HG02885 (cell line): ENCODE measurements at regions not wholly inside any gene's neighbourhood (a gene's known extent, or its start where the extent isn't known, plus 50 kb on each side); places are given as distances from the start of the nearest gene placed in this dataset.
"Not testable (repeated sequence)": the region's sequence is repeated elsewhere in the genome, so short reads cannot be mapped to it uniquely, and the experiment has no call there.

Source experiments
- ATAC-seq: cut with Tn5 transposase; IDR thresholded peaks from one replicate; pipeline ENCODE4 v1.9.1; 2021; ENCODE audit warnings: mild to moderate bottlenecking; ENCODE audit not compliant: unreplicated experiment, poor library complexity

DNA sequence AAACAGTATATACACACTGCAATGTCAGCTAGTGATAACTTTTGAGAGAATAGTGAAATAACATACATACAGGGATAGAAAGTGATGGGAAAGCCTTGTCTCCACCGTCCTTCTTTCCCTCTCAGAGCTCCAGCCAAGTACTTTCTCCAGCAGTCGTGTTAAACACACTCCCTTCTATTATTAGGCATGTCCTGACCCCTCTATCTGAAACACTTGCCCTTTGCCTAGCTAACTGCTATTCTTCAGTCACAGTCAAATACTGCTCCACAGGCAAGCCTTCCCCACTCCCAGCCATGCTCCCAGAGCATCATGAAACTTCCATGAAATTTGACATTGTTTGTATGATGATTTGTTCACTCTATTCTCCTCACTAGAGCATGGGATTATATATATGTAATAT is 291.1 kb downstream of the TRIML1 start:
- no peak for ATAC-seq

DNA sequence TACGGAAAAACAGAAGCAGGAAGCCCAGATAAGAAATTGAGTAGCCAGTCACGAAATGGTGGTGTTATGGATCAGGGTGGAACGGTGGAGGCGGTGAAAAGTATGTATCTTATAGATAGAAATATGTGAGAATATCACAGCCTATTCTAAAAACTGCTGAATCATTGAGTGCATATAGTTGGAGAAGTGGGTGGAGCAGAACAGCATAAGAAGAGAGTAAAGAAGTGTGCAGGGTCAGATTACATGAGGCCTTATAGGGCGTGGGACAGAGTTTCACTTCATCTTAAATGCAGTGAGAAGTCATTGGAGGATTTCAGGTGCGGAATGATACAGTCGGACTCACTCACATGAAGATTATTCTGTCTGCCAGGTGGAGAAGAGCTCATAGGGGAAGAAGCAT is 293.1 kb downstream of the TRIML1 start:
- no peak for ATAC-seq

- no peak for ATAC-seq
Measured at GRCh38 chr4:188433741-188434315, 294.6 kb downstream of the TRIML1 start.

DNA sequence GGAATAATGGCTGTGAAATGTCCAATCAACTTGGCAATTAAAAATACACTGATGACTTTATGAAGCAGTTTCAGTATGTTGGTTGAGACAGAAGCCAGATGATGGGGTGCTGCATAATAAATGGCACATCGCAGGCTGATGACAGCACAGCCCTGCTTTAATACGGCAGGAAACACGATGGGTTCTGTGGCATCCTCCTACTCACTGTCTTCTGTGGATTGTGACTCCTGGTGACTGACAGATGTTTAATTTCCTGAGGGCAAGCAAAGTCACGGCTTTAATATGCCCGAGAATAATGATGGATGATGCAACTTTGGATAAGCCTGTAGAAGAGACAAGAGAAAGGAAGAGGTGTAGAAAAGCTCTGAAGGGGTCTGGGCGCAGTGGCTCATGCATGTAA is 295.4 kb downstream of the TRIML1 start:
- ATAC-seq: no peak

DNA sequence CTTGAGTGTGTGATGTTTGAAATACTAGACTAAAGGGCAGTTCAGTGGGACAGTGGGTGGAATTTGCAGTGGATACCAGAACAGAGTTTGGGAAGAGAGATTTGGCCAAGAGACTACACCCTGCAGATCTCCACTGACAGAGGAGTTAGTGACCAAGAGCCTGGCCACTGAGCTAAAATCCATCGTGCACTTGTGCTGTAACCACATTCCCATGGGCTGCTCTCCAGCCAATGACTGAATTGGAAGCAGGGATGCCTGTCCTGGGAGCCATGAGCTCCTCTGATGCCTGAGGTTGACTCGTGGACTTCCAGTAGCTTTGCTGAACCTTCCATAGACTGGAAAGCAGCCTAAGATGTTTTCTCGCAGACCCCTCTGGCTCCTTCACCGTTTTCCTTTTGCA is 296.1 kb downstream of the TRIML1 start:
- no peak for ATAC-seq

GRCh38 chr4:188437535-188437934 is 298.3 kb downstream of the TRIML1 start:
- ATAC-seq: no peak

- ATAC-seq: not testable (repeated sequence)
Measured at GRCh38 chr4:188438391-188438824, 299.2 kb downstream of the TRIML1 start.

DNA sequence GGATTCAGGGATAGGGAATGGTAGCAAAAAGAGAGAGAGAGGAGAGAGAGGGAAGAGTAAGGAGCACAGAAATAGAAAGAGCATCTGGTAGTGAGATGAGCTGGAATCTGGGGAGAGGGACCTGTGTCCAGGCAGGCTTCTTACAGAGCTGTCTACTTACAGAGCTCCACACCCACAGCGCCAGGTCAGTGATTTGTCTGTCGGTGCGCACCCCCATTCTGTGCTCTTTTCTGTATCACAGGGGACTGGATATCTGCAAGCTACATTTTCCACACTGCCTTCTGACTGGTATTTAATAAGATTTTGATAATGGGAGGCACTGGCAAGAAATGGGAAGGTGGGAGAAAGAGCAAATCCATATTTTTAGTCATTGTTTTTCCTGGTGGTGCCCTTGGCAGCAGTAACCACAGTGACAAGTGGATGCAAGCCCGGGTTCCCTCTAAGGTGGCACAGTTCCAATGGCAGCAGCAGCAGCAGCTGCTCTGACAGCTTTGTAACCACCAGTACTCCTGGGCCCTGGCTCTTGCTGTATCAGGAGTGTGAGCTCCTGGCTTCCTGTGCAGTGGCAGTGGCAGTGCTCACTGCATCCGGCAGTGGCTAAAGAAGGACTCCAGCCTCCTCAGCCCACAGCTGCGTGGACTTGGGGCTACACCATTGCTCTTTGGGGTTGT is 300.5 kb downstream of the TRIML1 start:
- ATAC-seq: no peak

DNA sequence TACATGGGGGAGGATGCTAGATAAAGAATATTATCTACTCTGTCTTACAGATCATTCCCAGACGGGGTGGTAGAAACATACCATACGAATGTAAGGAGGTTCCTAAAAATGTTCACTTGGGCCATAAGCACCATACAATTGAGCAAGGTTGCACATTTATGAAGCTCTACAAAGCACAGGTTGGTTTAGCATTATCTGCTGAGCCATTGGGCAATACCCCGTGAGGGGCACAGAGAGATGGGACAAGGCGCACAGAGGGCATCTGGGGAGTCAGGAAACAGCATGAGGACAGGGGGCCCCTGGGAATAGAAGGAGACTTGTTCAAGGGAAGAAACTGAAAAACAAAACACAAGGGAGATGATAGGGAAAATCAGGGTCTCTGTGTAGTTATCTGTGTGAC is 305.3 kb downstream of the TRIML1 start:
- ATAC-seq: no peak

GRCh38 chr4:188448996-188449395 is 309.8 kb downstream of the TRIML1 start:
- not testable (repeated sequence) for ATAC-seq

DNA sequence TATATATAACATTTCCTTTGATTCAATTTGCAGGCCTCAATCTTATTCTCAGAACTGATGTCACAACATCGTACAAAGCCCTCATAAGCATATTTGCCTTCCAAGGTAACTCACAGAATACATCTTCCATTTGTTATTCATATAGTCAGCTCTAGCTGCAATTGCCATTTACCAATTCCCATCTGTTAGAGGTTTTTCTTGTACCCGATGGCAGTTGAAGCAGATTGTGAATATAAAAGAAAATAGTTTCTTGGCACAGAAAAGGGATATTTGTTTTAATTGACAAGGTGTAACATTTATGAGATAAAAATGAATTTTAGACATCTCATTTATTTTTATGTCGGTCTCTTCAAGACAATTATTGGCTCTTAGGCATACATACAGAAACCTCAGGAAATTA is 311.3 kb downstream of the TRIML1 start:
- no peak for ATAC-seq

DNA sequence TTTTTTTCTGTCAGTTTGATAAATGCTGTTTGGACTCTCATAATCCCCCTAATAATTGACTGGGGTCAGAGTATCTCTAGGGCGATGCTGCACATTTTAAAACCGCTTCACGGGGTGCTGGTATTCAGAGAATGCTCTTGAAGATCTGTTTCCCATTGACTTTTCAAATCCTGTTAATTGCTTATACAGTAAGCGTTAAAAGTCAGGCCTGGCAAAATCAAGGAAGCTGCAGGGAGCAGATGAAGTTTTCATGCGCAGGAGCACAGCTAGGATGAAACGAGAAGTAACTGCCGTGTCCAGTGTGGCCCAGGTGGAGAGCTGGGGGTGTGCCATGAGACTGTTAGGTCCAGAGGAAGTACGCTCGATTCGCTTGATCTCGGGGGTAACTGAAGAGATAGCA is 312.9 kb downstream of the TRIML1 start:
- no peak for ATAC-seq

GRCh38 chr4:188454575-188454974 is 315.3 kb downstream of the TRIML1 start:
- no peak for ATAC-seq

DNA sequence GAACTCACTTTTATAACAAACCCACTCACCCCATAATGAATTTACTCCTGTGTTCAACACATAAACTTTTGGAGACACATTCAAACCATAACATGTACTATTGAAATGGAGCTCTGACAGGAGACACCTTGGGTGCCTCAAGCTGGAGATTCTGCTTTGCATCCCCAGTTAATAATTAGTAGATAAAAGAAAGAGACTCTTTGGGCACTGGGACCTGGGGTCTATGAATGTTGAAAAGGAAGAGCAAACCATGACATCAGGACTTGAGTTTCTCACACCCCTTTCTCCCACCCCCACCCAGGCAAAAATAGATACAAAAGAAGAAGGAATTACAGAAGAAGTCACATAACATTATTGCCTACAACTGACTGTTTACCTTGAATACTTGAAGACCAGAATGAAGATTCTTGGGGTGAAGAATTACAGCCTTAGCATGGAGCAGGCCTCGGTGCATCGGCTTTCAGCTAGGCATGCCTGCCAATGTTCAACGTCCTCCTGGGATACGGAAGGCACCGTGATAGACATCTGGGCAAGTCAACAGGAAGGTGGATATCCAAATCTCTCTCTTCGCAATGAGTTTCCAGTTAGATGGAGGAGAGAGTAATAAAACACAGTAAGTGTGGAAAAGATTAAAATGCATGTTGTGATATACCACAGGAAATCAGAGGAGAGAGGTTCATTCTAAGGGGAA is 316.0 kb downstream of the TRIML1 start:
- no peak for ATAC-seq

DNA sequence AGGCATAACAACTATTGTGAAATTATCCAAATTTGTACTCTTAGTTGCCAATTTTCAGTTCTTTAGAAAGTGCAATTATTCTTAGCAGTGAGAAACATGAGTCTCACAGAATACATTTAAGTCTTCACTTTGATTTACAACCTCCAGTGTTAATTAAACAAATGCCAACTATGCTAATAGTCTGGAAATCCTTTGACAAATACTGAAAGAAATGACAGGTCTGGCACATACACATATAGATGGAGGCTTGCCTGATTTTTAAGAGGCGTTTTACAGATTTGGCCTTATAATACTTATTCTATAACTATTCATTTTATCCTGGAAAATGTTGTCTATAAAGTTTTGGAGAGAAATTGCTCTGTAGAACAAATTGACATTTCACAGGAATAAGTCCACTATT is 320.1 kb downstream of the TRIML1 start:
- ATAC-seq: no peak

GRCh38 chr4:188463909-188464308 is 324.7 kb downstream of the TRIML1 start:
- no peak for ATAC-seq

DNA sequence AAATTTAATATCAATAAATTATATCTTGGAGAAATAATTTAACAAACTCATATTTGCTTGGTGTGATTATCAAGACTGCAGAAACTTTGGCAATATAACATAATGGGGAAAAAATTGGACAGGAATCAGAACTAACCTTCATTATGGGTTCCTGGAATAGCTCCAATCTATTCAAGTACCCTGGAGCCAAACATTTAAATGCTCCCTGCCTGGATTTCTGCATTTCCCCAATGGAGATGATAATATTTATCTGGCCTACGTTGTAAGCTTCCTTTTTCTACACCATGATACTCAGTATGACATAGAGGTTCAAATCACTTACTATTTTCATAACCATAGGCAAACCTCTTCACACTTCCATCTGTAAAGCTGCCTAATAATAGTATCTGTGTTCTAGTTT is 326.8 kb downstream of the TRIML1 start:
- ATAC-seq: no peak

- ATAC-seq: no peak
Measured at GRCh38 chr4:188484256-188484655, 345.0 kb downstream of the TRIML1 start.

GRCh38 chr4:188485906-188486305 is 346.7 kb downstream of the TRIML1 start:
- ATAC-seq: no peak

DNA sequence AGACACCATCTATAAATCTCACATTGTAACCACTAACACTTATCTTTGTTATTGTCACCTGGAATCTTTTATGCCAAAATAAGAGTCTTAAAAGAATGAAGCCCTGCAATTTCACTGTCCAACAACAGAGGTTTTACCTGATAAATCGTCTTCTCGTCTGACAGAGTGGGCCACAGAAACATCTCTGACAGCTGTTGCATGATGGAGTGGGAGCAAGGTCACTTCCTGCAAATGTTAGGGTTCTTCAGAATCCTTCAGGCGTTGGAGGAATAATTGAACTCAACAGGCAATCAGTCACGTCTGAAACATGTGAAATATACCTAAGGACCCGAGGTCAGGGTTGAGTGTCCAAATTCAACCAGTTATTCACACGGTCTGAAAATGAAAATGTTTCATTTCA is 353.6 kb downstream of the TRIML1 start:
- ATAC-seq: no peak

DNA sequence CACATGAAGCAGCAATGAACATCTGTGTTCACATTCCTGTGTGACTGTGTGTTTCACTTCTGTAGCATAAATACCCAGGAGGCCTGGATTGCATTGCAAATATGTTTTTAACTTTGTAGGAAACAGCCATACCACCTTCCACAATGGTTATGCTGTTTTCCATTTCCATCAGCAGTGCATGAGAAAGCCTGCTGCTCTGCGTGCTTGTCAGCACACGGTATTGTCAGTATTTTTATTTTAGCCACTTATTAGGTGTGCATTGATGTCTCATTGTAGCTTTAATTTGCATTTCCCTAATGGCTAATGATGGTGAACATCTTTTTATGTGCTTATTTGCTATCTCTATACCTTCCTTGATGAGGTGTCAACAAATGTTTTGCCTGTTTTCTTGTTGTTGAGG is 355.9 kb downstream of the TRIML1 start:
- ATAC-seq: no peak

- ATAC-seq: no peak
Measured at GRCh38 chr4:188511431-188511830, 372.2 kb downstream of the TRIML1 start.
